ENCODE measurements at regions not wholly inside any gene's neighbourhood (a gene's known extent, or its start where the extent isn't known, plus 50 kb on each side); places are given as distances from the start of the nearest gene placed in this dataset.

GRCh38 chr22:49613511-49614270 is 214.0 kb downstream of the BRD1 start:
- POLR2A ChIA-PET: no interaction called here
- H3K36me3 Mint-ChIP-seq (ENCODE audit: low read depth): peaks cover 31% of the 10 kb centered on the region
- H3K4me1 Mint-ChIP-seq: no peaks in the 10 kb centered on the region
- CTCF ChIA-PET: interaction anchor here (0.6 kb wide), 2 partner anchors 212 to 936 kb away, joined by 3 to 4 read pairs; no protein-coding TSS in a partner anchor
- peaks cover 15% of the 10 kb centered on the region for H3K9me3 Mint-ChIP-seq
- H3K4me3 Mint-ChIP-seq: no peak overlapping the region
- no peak overlapping the region for H3K27ac Mint-ChIP-seq
- no peaks in the 10 kb centered on the region for H3K27me3 Mint-ChIP-seq
- no peak for DNase-seq

- H3K4me1 Mint-ChIP-seq: no peaks in the 10 kb centered on the region
- no peak overlapping the region for H3K27ac Mint-ChIP-seq
- H3K27me3 Mint-ChIP-seq: no peaks in the 10 kb centered on the region
- CTCF ChIA-PET: no interaction called here
- H3K9me3 Mint-ChIP-seq: peaks cover 16% of the 10 kb centered on the region
- H3K4me3 Mint-ChIP-seq: no peak overlapping the region
- H3K36me3 Mint-ChIP-seq (ENCODE audit: low read depth): peaks cover 37% of the 10 kb centered on the region
- POLR2A ChIA-PET: no interaction called here
- no peak for DNase-seq
Observed at GRCh38 chr22:49613108-49613507, 214.6 kb downstream of the BRD1 start.

GRCh38 chr22:49609207-49609876 is 218.3 kb downstream of the BRD1 start:
- peaks cover 32% of the 10 kb centered on the region for H3K9me3 Mint-ChIP-seq
- no peaks in the 10 kb centered on the region for H3K27me3 Mint-ChIP-seq
- H3K4me3 Mint-ChIP-seq: no peak overlapping the region
- DNase-seq: no peak
- H3K36me3 Mint-ChIP-seq (ENCODE audit: low read depth): peaks cover 49% of the 10 kb centered on the region
- ChIA-PET POLR2A (no interaction called here), CTCF (no interaction called here)
- no peaks in the 10 kb centered on the region for H3K4me1 Mint-ChIP-seq
- no peak overlapping the region for H3K27ac Mint-ChIP-seq

- POLR2A ChIA-PET: no interaction called here
- Mint-ChIP-seq H3K36me3 (ENCODE audit: low read depth) (peaks cover 54% of the 10 kb centered on the region), H3K27me3 (no peaks in the 10 kb centered on the region), H3K4me3 (no peak overlapping the region), H3K27ac (no peak overlapping the region), H3K9me3 (peaks cover 35% of the 10 kb centered on the region), H3K4me1 (no peaks in the 10 kb centered on the region)
- CTCF ChIA-PET: no interaction called here
- DNase-seq: no peak
Observed at GRCh38 chr22:49608660-49609059, 219.0 kb downstream of the BRD1 start.

GRCh38 chr22:49608228-49608627 is 219.4 kb downstream of the BRD1 start:
- no peak for DNase-seq
- POLR2A ChIA-PET: no interaction called here
- Mint-ChIP-seq H3K4me1 (no peaks in the 10 kb centered on the region), H3K9me3 (peaks cover 31% of the 10 kb centered on the region), H3K4me3 (no peak overlapping the region), H3K27me3 (no peaks in the 10 kb centered on the region), H3K27ac (no peak overlapping the region), H3K36me3 (ENCODE audit: low read depth) (peaks cover 55% of the 10 kb centered on the region)
- CTCF ChIA-PET: no interaction called here

GRCh38 chr22:49607821-49608220 is 219.9 kb downstream of the BRD1 start:
- no peak overlapping the region for H3K27ac Mint-ChIP-seq
- CTCF ChIA-PET: no interaction called here
- H3K27me3 Mint-ChIP-seq: no peaks in the 10 kb centered on the region
- peaks cover 27% of the 10 kb centered on the region for H3K9me3 Mint-ChIP-seq
- POLR2A ChIA-PET: no interaction called here
- H3K4me3 Mint-ChIP-seq: no peak overlapping the region
- H3K36me3 Mint-ChIP-seq (ENCODE audit: low read depth): peaks cover 54% of the 10 kb centered on the region
- no peak for DNase-seq
- H3K4me1 Mint-ChIP-seq: no peaks in the 10 kb centered on the region

GRCh38 chr22:49606562-49607290 is 220.9 kb downstream of the BRD1 start:
- POLR2A ChIA-PET: no interaction called here
- DNase-seq: no peak
- Mint-ChIP-seq H3K4me3 (no peak overlapping the region), H3K9me3 (peaks cover 25% of the 10 kb centered on the region), H3K4me1 (no peaks in the 10 kb centered on the region), H3K36me3 (ENCODE audit: low read depth) (peaks cover 49% of the 10 kb centered on the region), H3K27me3 (no peaks in the 10 kb centered on the region), H3K27ac (no peak overlapping the region)
- CTCF ChIA-PET: no interaction called here

- H3K4me1 Mint-ChIP-seq: peaks cover 9% of the 10 kb centered on the region
- no peak for DNase-seq
- CTCF ChIA-PET: no interaction called here
- no peak overlapping the region for H3K4me3 Mint-ChIP-seq
- H3K27ac Mint-ChIP-seq: no peak overlapping the region
- POLR2A ChIA-PET: no interaction called here
- H3K9me3 Mint-ChIP-seq: peaks cover 19% of the 10 kb centered on the region
- no peaks in the 10 kb centered on the region for H3K27me3 Mint-ChIP-seq
- H3K36me3 Mint-ChIP-seq (ENCODE audit: low read depth): peaks cover 40% of the 10 kb centered on the region
Observed at GRCh38 chr22:49604732-49605302, 222.9 kb downstream of the BRD1 start.

- Mint-ChIP-seq H3K4me3 (no peak overlapping the region), H3K36me3 (ENCODE audit: low read depth) (peaks cover 28% of the 10 kb centered on the region), H3K27me3 (no peaks in the 10 kb centered on the region), H3K27ac (no peak overlapping the region), H3K9me3 (peaks cover 18% of the 10 kb centered on the region), H3K4me1 (peaks cover 9% of the 10 kb centered on the region)
- ChIA-PET POLR2A (no interaction called here), CTCF (no interaction called here)
- no peak for DNase-seq
Observed at GRCh38 chr22:49603016-49603415, 224.7 kb downstream of the BRD1 start.

GRCh38 chr22:49602481-49602880 is 225.2 kb downstream of the BRD1 start:
- Mint-ChIP-seq H3K4me1 (peaks cover 9% of the 10 kb centered on the region), H3K4me3 (no peak overlapping the region), H3K27me3 (no peaks in the 10 kb centered on the region), H3K36me3 (ENCODE audit: low read depth) (peaks cover 23% of the 10 kb centered on the region), H3K9me3 (peaks cover 18% of the 10 kb centered on the region), H3K27ac (no peak overlapping the region)
- no peak for DNase-seq
- ChIA-PET POLR2A (no interaction called here), CTCF (no interaction called here)

- peaks cover 15% of the 10 kb centered on the region for H3K9me3 Mint-ChIP-seq
- H3K36me3 Mint-ChIP-seq (ENCODE audit: low read depth): peaks cover 17% of the 10 kb centered on the region
- H3K4me3 Mint-ChIP-seq: no peak overlapping the region
- no peak for DNase-seq
- H3K4me1 Mint-ChIP-seq: peaks cover 9% of the 10 kb centered on the region
- no peaks in the 10 kb centered on the region for H3K27me3 Mint-ChIP-seq
- POLR2A ChIA-PET: no interaction called here
- CTCF ChIA-PET: no interaction called here
- peak overlapping the region; percentile 68 for H3K27ac Mint-ChIP-seq
Observed at GRCh38 chr22:49601614-49602321, 225.9 kb downstream of the BRD1 start.

- Mint-ChIP-seq H3K9me3 (peaks cover 15% of the 10 kb centered on the region), H3K4me1 (peaks cover 9% of the 10 kb centered on the region), H3K27me3 (no peaks in the 10 kb centered on the region), H3K4me3 (no peak overlapping the region), H3K36me3 (ENCODE audit: low read depth) (peaks cover 17% of the 10 kb centered on the region), H3K27ac (no peak overlapping the region)
- POLR2A ChIA-PET: no interaction called here
- peak; percentile 32 for DNase-seq
- CTCF ChIA-PET: no interaction called here
Observed at GRCh38 chr22:49600891-49601431, 226.7 kb downstream of the BRD1 start.

Measured in activated CD4-positive, alpha-beta T cell treated with anti-CD3 and anti-CD28 coated beads, Interleukin-2, amount 10 ng/mL, durations not matched to agents 7 days and 5 days (primary cell).